ENCODE measurements at regions not wholly inside any gene's neighbourhood (a gene's known extent, or its start where the extent isn't known, plus 50 kb on each side); places are given as distances from the start of the nearest gene placed in this dataset.

- no peak for DNase-seq
- H3K36me3 ChIP-seq, result no peaks in the 10 kb centered on the region
- H3K9me3 ChIP-seq, result no peaks in the 10 kb centered on the region
- no peaks in the 10 kb centered on the region for H3K27me3 ChIP-seq
- no peak for TF ChIP-seq CTCF (IDR thresholded peaks at IDR 0.05)
- peak overlapping the region; percentile 53 to 68 for H3K27ac ChIP-seq
- H3K4me3 ChIP-seq, result no peak overlapping the region
- H3K4me1 ChIP-seq, result peaks cover 0 to 26% (median 15%) of the 10 kb centered on the region in 4 donors
- intact Hi-C loops (cut with DNase I; ENCODE audit: low total_unique reads), result no loop called here
Measured at GRCh38 chr6:109239651-109240321, 142.5 kb downstream of the CD164 start.

DNA sequence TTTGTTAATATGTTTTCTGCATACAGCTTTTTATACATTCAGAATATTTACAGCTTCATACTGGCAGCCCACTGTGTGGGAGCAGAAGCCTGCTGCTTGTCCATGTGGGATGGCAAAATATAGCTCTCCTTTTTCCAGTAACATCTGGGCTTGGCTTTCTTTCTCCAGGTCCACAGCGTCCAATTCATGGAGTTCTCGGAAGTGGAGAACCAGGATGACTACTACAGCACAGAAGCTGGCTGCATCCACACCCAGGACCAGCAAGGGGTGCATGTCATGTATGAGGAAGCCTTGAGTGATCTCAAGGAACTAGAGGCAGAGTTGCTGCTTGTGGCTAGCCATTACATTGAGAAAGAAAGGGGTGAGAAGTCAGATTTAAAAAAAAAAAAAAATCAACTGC, 143.1 kb downstream of the CD164 start:
- no peak for TF ChIP-seq CTCF (IDR thresholded peaks at IDR 0.05)
- Histone ChIP-seq H3K4me3 (no peak overlapping the region), H3K9me3 (no peaks in the 10 kb centered on the region), H3K4me1 (peaks cover 0 to 26% (median 15%) of the 10 kb centered on the region in 4 donors), H3K36me3 (no peaks in the 10 kb centered on the region), H3K27ac (peak overlapping the region; percentile 53 to 68), H3K27me3 (no peaks in the 10 kb centered on the region)
- intact Hi-C loops (cut with DNase I; ENCODE audit: low total_unique reads), result no loop called here
- DNase-seq, result no peak

DNA sequence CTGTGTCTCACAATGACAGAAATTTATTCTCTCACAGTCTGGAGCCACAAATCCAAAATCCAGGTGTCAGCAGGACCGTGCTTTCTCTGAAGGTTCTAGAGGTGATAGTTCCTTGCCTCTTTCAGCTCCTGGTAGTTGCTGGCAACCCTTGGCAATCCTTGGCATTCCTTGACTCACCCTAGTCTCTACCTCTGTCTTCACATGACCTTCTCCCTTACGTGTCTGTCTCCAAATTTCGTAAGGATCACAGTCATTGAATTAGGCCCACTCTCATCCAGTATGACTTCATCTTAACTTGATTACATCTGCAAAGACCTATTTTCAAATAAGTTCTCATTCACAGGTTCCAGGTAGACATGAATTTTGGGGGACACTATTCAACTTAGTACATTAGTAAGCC, 143.1 kb downstream of the CEP57L1 start:
- no peaks in the 10 kb centered on the region for H3K27me3 ChIP-seq
- H3K4me3 ChIP-seq, result no peak overlapping the region
- peak overlapping the region; percentile 53 to 68 for H3K27ac ChIP-seq
- H3K36me3 ChIP-seq, result no peaks in the 10 kb centered on the region
- intact Hi-C loops (cut with DNase I; ENCODE audit: low total_unique reads), result no loop called here
- peaks cover 0 to 26% (median 15%) of the 10 kb centered on the region in 4 donors for H3K4me1 ChIP-seq
- no peak for TF ChIP-seq CTCF (IDR thresholded peaks at IDR 0.05)
- H3K9me3 ChIP-seq, result no peaks in the 10 kb centered on the region
- DNase-seq, result no peak

DNA sequence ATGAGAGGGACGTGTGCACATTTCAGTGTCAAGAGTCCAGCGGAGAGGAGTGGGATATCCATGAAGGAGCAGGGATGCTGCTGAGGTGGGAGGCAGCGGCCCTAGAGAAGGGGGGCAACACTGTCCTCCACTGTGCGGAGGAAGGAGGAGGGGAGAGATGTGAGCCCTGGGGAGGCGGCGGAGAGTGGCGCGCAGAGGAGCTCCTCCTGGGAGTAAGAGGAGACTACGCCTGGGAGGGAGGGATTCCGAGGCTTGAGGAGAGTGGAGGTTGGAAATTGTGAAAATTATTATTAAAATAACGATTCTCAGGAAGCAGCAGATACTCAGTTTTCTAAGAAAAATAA, 142.7 kb downstream of the CEP57L1 start:
- Histone ChIP-seq H3K27me3 (no peaks in the 10 kb centered on the region), H3K36me3 (no peaks in the 10 kb centered on the region), H3K4me3 (no peak overlapping the region), H3K27ac (no peak overlapping the region), H3K4me1 (peaks cover 0 to 26% (median 15%) of the 10 kb centered on the region in 4 donors), H3K9me3 (no peaks in the 10 kb centered on the region)
- no peak for DNase-seq
- TF ChIP-seq CTCF (IDR thresholded peaks at IDR 0.05), result no peak
- intact Hi-C loops (cut with DNase I; ENCODE audit: low total_unique reads), result no loop called here

- Histone ChIP-seq H3K27me3 (no peaks in the 10 kb centered on the region), H3K36me3 (no peaks in the 10 kb centered on the region), H3K4me3 (no peak overlapping the region), H3K27ac (no peak overlapping the region), H3K9me3 (no peaks in the 10 kb centered on the region), H3K4me1 (peaks cover 0 to 26% (median 15%) of the 10 kb centered on the region in 4 donors)
- no peak for TF ChIP-seq CTCF (IDR thresholded peaks at IDR 0.05)
- no peak for DNase-seq
- intact Hi-C loops (cut with DNase I; ENCODE audit: low total_unique reads), result no loop called here
Measured at GRCh38 chr6:109237077-109237985, 142.0 kb downstream of the CEP57L1 start.

All from tibial artery (tissue), 4 donors.